Endothelial cell of umbilical vein (primary cell): ENCODE measurements at regions not wholly inside any gene's neighbourhood (a gene's known extent, or its start where the extent isn't known, plus 50 kb on each side); places are given as distances from the start of the nearest gene placed in this dataset.

ENCODE experiments used
- EZH2 ChIP-seq: IDR thresholded peaks from 2 replicates; pipeline ENCODE4 v1.6.1; 2012; ENCODE audit warnings: borderline replicate concordance, low read depth, mild to moderate bottlenecking, moderate library complexity, low read length, inconsistent platforms; ENCODE audit not compliant: severe bottlenecking
- FOS ChIP-seq: IDR thresholded peaks from 2 replicates; pipeline ENCODE4 v1.6.1; 2011; ENCODE audit warnings: mild to moderate bottlenecking, low read length, moderate library complexity, borderline replicate concordance; ENCODE audit not compliant: insufficient read depth
- GATA2 ChIP-seq: IDR thresholded peaks from 2 replicates; pipeline ENCODE4 v1.7.0; 2011; ENCODE audit warnings: low read depth, mild to moderate bottlenecking, moderate library complexity, mixed read lengths, low read length; ENCODE audit not compliant: insufficient read length, insufficient read depth
- POLR2A ChIP-seq: IDR thresholded peaks from 2 replicates; pipeline ENCODE4 v1.6.1; 2012; ENCODE audit warnings: low read depth, mild to moderate bottlenecking, control low read depth, low read length
- TF ChIP-seq, protein P1 (sequence below), 2 donors: IDR thresholded peaks; 1 replicate in 1 of 2; 2 replicates in 1 of 2; pipeline ENCODE4 v1.5.1; 2011; ENCODE audit warnings: low read length in 2 of 2, mild to moderate bottlenecking in 2 of 2, moderate library complexity in 2 of 2, control low read depth in 1 of 2, inconsistent platforms in 1 of 2, low read depth in 1 of 2; ENCODE audit not compliant: insufficient read depth in 1 of 2; ENCODE audit errors: extremely low read depth in 1 of 2

DNA sequence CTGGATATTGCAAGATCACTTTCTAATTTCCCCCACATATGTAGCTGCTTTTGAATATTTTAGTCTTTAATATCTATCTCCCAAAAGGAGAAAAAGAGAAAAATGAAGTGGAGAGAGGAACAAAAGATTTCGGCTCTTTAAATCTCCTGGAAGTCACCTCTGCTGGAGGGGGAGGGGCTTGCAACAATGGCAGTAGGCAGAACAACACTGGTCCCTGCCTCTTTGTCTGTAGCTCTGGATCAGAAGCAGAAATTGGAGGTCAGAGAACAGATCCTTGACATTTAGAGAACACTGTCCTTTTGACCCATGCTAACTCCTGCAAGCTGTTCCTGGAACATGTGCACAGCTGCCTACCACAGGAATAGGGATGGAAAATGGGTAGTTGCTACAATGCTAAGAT, 86.7 kb upstream of the GPR12 start:
- TF ChIP-seq POLR2A (no peak), EZH2 (no peak), GATA2 (no peak), FOS (no peak)
- TF ChIP-seq, protein P1, sequence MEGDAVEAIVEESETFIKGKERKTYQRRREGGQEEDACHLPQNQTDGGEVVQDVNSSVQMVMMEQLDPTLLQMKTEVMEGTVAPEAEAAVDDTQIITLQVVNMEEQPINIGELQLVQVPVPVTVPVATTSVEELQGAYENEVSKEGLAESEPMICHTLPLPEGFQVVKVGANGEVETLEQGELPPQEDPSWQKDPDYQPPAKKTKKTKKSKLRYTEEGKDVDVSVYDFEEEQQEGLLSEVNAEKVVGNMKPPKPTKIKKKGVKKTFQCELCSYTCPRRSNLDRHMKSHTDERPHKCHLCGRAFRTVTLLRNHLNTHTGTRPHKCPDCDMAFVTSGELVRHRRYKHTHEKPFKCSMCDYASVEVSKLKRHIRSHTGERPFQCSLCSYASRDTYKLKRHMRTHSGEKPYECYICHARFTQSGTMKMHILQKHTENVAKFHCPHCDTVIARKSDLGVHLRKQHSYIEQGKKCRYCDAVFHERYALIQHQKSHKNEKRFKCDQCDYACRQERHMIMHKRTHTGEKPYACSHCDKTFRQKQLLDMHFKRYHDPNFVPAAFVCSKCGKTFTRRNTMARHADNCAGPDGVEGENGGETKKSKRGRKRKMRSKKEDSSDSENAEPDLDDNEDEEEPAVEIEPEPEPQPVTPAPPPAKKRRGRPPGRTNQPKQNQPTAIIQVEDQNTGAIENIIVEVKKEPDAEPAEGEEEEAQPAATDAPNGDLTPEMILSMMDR (IDR thresholded peaks at IDR 0.05; ENCODE audit: extremely low read depth in 1 of 2, insufficient read depth in 1 of 2, low read depth in 1 of 2, low read length in 2 of 2): no peak
